ENCODE measurements at regions not wholly inside any gene's neighbourhood (a gene's known extent, or its start where the extent isn't known, plus 50 kb on each side); places are given as distances from the start of the nearest gene placed in this dataset.

DNA sequence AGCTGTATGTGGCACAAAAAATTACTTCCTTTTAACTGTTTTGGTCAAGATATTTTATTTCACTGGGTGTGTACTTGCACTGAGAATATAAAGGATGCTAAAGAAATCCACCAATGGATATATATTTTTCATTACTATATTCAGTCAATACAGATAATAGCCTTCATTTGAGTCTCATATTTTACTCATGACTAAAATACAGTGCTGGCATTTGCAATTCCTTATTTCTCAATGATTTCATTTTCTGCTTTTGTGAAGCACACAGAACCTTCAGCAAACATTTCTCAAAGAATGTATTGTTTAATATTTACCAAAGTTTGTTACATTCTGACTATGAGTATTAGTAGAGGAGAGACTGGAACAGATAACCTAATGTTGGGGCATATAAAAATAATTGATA is 93.2 kb upstream of the SOX5 start:
- FAIRE-seq: no peak
- TF ChIP-seq EZH2 (IDR thresholded peaks at IDR 0.05; ENCODE audit: insufficient read depth, low read length): no peak
- TF ChIP-seq, protein P1, sequence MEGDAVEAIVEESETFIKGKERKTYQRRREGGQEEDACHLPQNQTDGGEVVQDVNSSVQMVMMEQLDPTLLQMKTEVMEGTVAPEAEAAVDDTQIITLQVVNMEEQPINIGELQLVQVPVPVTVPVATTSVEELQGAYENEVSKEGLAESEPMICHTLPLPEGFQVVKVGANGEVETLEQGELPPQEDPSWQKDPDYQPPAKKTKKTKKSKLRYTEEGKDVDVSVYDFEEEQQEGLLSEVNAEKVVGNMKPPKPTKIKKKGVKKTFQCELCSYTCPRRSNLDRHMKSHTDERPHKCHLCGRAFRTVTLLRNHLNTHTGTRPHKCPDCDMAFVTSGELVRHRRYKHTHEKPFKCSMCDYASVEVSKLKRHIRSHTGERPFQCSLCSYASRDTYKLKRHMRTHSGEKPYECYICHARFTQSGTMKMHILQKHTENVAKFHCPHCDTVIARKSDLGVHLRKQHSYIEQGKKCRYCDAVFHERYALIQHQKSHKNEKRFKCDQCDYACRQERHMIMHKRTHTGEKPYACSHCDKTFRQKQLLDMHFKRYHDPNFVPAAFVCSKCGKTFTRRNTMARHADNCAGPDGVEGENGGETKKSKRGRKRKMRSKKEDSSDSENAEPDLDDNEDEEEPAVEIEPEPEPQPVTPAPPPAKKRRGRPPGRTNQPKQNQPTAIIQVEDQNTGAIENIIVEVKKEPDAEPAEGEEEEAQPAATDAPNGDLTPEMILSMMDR (IDR thresholded peaks at IDR 0.05; ENCODE audit: insufficient read depth, low read depth, low read length): no peak
- H3K4me2 ChIP-seq (ENCODE audit: low read length): no peak overlapping the region
- H3K36me3 ChIP-seq (ENCODE audit: insufficient read depth, low read length): no peaks in the 10 kb centered on the region
- Mint-ChIP-seq H3K4me3 (ENCODE audit: unreplicated experiment) (no peak overlapping the region), H3K36me3 (ENCODE audit: low read depth, unreplicated experiment) (no peaks in the 10 kb centered on the region), H3K27ac (ENCODE audit: unreplicated experiment) (no peak overlapping the region), H3K27me3 (ENCODE audit: low read depth, unreplicated experiment) (no peaks in the 10 kb centered on the region), H3K4me1 (ENCODE audit: low read depth, unreplicated experiment) (peaks cover 5% of the 10 kb centered on the region), H3K9me3 (ENCODE audit: unreplicated experiment) (no peaks in the 10 kb centered on the region)
- no peak overlapping the region for H2AFZ ChIP-seq (ENCODE audit: low read depth, low read length)
- DNase-seq (ENCODE audit: low read depth): no peak
- no peak overlapping the region for H3K27ac ChIP-seq (ENCODE audit: low read depth, low read length)
- no peak overlapping the region for H3K4me3 ChIP-seq (ENCODE audit: insufficient read depth, low read depth, low read length)
- peaks cover 18% of the 10 kb centered on the region for H3K4me1 ChIP-seq (ENCODE audit: insufficient read depth, low read length)
- no peaks in the 10 kb centered on the region for H4K20me1 ChIP-seq (ENCODE audit: insufficient read depth, low read length)
- no peaks in the 10 kb centered on the region for H3K9me3 ChIP-seq (ENCODE audit: insufficient read depth, low read depth, low read length)
- H3K9ac ChIP-seq (ENCODE audit: low read length): no peak overlapping the region
- peaks cover 10% of the 10 kb centered on the region for H3K27me3 ChIP-seq (ENCODE audit: insufficient read depth, low read length)
- H3K79me2 ChIP-seq (ENCODE audit: insufficient read depth, low read length): no peaks in the 10 kb centered on the region

DNA sequence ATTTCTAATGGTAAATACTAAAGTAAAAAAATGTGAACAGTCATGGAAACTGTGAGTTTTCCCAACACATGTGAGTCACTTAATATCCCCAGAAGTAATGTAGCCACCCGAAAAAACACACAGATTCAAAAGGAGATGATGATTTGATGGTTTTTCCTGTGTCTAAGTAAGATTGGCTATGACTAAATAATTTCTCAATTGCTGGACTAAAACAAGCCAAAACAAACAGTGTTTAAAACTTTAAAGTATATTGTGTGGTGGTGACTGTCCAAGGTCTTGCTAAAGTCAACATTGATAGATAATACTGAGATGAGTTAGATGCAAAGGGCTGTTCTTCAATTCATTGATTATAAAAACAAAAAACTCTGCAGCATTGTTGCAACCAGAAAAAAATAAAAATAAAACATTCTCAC is 89.6 kb upstream of the SOX5 start:
- no peaks in the 10 kb centered on the region for H3K79me2 ChIP-seq (ENCODE audit: insufficient read depth, low read length)
- no peak overlapping the region for H3K9ac ChIP-seq (ENCODE audit: low read length)
- no peak overlapping the region for H3K4me2 ChIP-seq (ENCODE audit: low read length)
- DNase-seq (ENCODE audit: low read depth) (peak; percentile 96), FAIRE-seq (no peak)
- no peaks in the 10 kb centered on the region for H3K27me3 Mint-ChIP-seq (ENCODE audit: low read depth, unreplicated experiment)
- H3K27me3 ChIP-seq (ENCODE audit: insufficient read depth, low read length): peaks cover 4% of the 10 kb centered on the region
- H2AFZ ChIP-seq (ENCODE audit: low read depth, low read length): no peak overlapping the region
- H3K27ac Mint-ChIP-seq (ENCODE audit: unreplicated experiment): no peak overlapping the region
- no peaks in the 10 kb centered on the region for H4K20me1 ChIP-seq (ENCODE audit: insufficient read depth, low read length)
- no peaks in the 10 kb centered on the region for H3K36me3 ChIP-seq (ENCODE audit: insufficient read depth, low read length)
- no peaks in the 10 kb centered on the region for H3K36me3 Mint-ChIP-seq (ENCODE audit: low read depth, unreplicated experiment)
- H3K4me3 Mint-ChIP-seq (ENCODE audit: unreplicated experiment): no peak overlapping the region
- no peaks in the 10 kb centered on the region for H3K9me3 Mint-ChIP-seq (ENCODE audit: unreplicated experiment)
- peak overlapping the region; percentile 57 for H3K27ac ChIP-seq (ENCODE audit: low read depth, low read length)
- no peak for TF ChIP-seq EZH2 (IDR thresholded peaks at IDR 0.05; ENCODE audit: insufficient read depth, low read length)
- TF ChIP-seq, protein P1 (IDR thresholded peaks at IDR 0.05; ENCODE audit: insufficient read depth, low read depth, low read length): no peak
- no peak overlapping the region for H3K4me3 ChIP-seq (ENCODE audit: insufficient read depth, low read depth, low read length)
- no peaks in the 10 kb centered on the region for H3K9me3 ChIP-seq (ENCODE audit: insufficient read depth, low read depth, low read length)
- H3K4me1 Mint-ChIP-seq (ENCODE audit: low read depth, unreplicated experiment): no peaks in the 10 kb centered on the region
- peaks cover 9% of the 10 kb centered on the region for H3K4me1 ChIP-seq (ENCODE audit: insufficient read depth, low read length)

DNA sequence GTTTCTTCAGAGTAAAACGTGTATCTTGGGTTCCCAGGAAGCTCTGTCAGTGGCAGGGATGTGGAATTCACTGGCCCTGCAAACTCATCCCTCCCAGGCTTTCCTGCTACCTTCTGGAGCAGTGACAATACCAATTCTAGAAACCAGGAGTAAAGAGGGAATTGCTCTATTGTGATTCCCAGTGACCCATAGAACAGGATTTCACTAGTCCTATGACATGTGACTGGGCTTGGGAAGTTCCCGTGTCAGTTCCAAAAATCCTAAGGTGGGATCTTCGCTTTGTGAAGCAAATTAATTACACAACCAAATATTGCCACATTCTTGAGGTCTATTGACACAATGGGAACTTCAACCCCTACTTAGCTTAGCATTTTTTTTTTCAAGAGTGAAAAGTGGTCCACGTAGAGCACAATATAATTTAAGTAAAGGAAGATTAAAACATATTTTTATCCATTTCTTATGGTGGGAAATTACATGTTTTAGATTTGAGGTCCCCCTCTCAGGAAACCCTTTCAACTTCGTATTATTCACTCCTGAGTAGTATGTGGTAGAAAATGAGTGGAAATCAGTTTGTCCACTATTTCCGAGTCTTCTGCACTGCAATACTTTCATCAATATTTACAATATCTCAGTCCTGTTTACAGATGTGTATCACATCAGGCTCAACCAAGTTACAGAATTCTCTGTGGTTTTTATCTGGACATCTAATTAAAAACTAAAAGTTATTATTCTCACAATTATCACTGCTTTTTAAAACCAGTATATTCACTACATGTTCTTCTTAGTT is 88.9 kb upstream of the SOX5 start:
- Mint-ChIP-seq H3K27ac (ENCODE audit: unreplicated experiment) (no peak overlapping the region), H3K9me3 (ENCODE audit: unreplicated experiment) (no peaks in the 10 kb centered on the region), H3K27me3 (ENCODE audit: low read depth, unreplicated experiment) (no peaks in the 10 kb centered on the region), H3K4me3 (ENCODE audit: unreplicated experiment) (no peak overlapping the region), H3K36me3 (ENCODE audit: low read depth, unreplicated experiment) (no peaks in the 10 kb centered on the region), H3K4me1 (ENCODE audit: low read depth, unreplicated experiment) (no peaks in the 10 kb centered on the region)
- TF ChIP-seq, protein P1 (IDR thresholded peaks at IDR 0.05; ENCODE audit: insufficient read depth, low read depth, low read length): no peak
- no peak for TF ChIP-seq EZH2 (IDR thresholded peaks at IDR 0.05; ENCODE audit: insufficient read depth, low read length)
- Histone ChIP-seq H3K4me1 (ENCODE audit: insufficient read depth, low read length) (peaks cover 9% of the 10 kb centered on the region), H3K4me3 (ENCODE audit: insufficient read depth, low read depth, low read length) (no peak overlapping the region), H3K9ac (ENCODE audit: low read length) (no peak overlapping the region), H3K9me3 (ENCODE audit: insufficient read depth, low read depth, low read length) (no peaks in the 10 kb centered on the region), H3K79me2 (ENCODE audit: insufficient read depth, low read length) (no peaks in the 10 kb centered on the region), H3K36me3 (ENCODE audit: insufficient read depth, low read length) (no peaks in the 10 kb centered on the region), H3K27me3 (ENCODE audit: insufficient read depth, low read length) (peaks cover 3% of the 10 kb centered on the region), H4K20me1 (ENCODE audit: insufficient read depth, low read length) (no peaks in the 10 kb centered on the region), H2AFZ (ENCODE audit: low read depth, low read length) (no peak overlapping the region), H3K4me2 (ENCODE audit: low read length) (no peak overlapping the region), H3K27ac (ENCODE audit: low read depth, low read length) (peak overlapping the region; percentile 57)
- DNase-seq (ENCODE audit: low read depth) (no peak), FAIRE-seq (no peak)
